GM12878 (cell line): ENCODE measurements at regions not wholly inside any gene's neighbourhood (a gene's known extent, or its start where the extent isn't known, plus 50 kb on each side); places are given as distances from the start of the nearest gene placed in this dataset.

Source experiments
- BCL3 ChIP-seq: IDR thresholded peaks from 2 replicates; pipeline ENCODE4 v1.6.1; 2011; ENCODE audit warnings: borderline replicate concordance, low read depth, mild to moderate bottlenecking, moderate library complexity, low read length; ENCODE audit not compliant: insufficient read depth, poor library complexity, severe bottlenecking
- CBX5 ChIP-seq: sonication (generic); IDR thresholded peaks from 2 replicates; pipeline ENCODE4 v1.6.1; 2016; ENCODE audit warnings: low read depth, moderate library complexity, mild to moderate bottlenecking, inconsistent platforms
- CEBPZ ChIP-seq: fragments of 150-350 bp; IDR thresholded peaks from 2 replicates; pipeline ENCODE4 v1.6.1; 2016; ENCODE audit warnings: low read depth, low read length
- CTCF ChIP-seq, 3 experiments: IDR thresholded peaks in 2 of 3; conservative IDR thresholded peaks in 1 of 3; 2 replicates each; pipeline ENCODE4 v1.5.1; 2011; ENCODE audit warnings: low read depth in 3 of 3, low read length in 3 of 3, mild to moderate bottlenecking in 3 of 3, control low read depth in 2 of 3, moderate library complexity in 2 of 3, inconsistent platforms in 1 of 3, mixed read lengths in 1 of 3; ENCODE audit not compliant: control insufficient read depth in 2 of 3, insufficient read depth in 1 of 3; ENCODE audit errors: extremely low read depth in 1 of 3
- POLR2A ChIP-seq: IDR thresholded peaks from 2 replicates; pipeline ENCODE4 v1.6.1; 2011; ENCODE audit warnings: low read depth, mild to moderate bottlenecking, low read length

GRCh38 chr2:155010925-155011324 is 312.4 kb downstream of the KCNJ3 start:
- TF ChIP-seq CBX5, result no peak
- TF ChIP-seq CTCF (IDR thresholded peaks at IDR 0.05 in 2 of 3, conservative IDR thresholded peaks at IDR 0.05 in 1 of 3; ENCODE audit: control insufficient read depth in 2 of 3, extremely low read depth in 1 of 3, insufficient read depth in 1 of 3, low read depth in 3 of 3, low read length in 3 of 3), result no peak
- no peak for TF ChIP-seq POLR2A
- no peak for TF ChIP-seq CEBPZ
- TF ChIP-seq BCL3, result no peak
